Activated CD4-positive, alpha-beta memory T cell treated with anti-CD3 and anti-CD28 coated beads, Interleukin-2, amount 10 ng/mL, durations not matched to agents 7 days and 5 days (primary cell): ENCODE measurements at regions not wholly inside any gene's neighbourhood (a gene's known extent, or its start where the extent isn't known, plus 50 kb on each side); places are given as distances from the start of the nearest gene placed in this dataset.

ENCODE experiments used
- CTCF ChIA-PET: fragments of 350-600 bp; sonication (Branson Sonifier 250); formaldehyde crosslinking; loops from one replicate; lab custom pipeline; 2021; ENCODE audit warnings: antibody characterized with exemption, inconsistent platforms; lab: Charles Lee
- POLR2A ChIA-PET: fragments of 350-600 bp; sonication (Branson Sonifier 250); formaldehyde crosslinking; loops from one replicate; lab custom pipeline; 2021; ENCODE audit warnings: antibody characterized with exemption; lab: Charles Lee
- DNase-seq: peaks from one replicate; pipeline ENCODE4 v3.0.0-alpha.2; 2020
- H3K27ac Mint-ChIP-seq: one replicate; pipeline ENCODE4 v1.8.0; 2021; ENCODE audit warnings: mild to moderate bottlenecking, mixed read lengths
- H3K27me3 Mint-ChIP-seq: one replicate; pipeline ENCODE4 v1.8.0; 2021; ENCODE audit warnings: mixed read lengths
- H3K36me3 Mint-ChIP-seq: one replicate; pipeline ENCODE4 v1.8.0; 2021; ENCODE audit warnings: low read depth, mixed read lengths
- H3K4me1 Mint-ChIP-seq: one replicate; pipeline ENCODE4 v1.8.0; 2021; ENCODE audit warnings: mixed read lengths
- H3K4me3 Mint-ChIP-seq: one replicate; pipeline ENCODE4 v1.8.0; 2021; ENCODE audit warnings: mild to moderate bottlenecking, mixed read lengths
- H3K9me3 Mint-ChIP-seq: one replicate; pipeline ENCODE4 v1.8.0; 2021; ENCODE audit warnings: mixed read lengths

DNA sequence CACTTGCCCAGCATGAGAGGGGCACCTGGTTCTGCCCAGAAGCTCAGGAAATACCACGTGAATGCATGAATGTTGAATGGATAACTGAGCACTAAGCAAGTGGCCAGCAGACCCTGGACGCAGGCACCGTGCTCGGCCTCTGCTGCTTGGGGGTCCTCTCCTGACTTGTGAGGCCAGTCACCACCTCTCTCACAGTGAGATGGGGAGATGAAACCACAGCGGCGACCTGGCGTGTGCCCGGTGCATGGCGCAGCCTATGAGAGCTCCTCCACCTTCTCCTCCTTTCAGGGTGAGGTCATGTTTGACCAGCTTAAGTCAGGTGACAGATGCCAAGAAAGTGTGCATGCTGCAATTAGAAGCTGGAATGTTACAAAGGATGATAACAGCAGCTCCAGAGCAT is 75.5 kb downstream of the HMX1 start:
- Mint-ChIP-seq H3K4me1 (no peaks in the 10 kb centered on the region), H3K4me3 (no peak overlapping the region), H3K36me3 (no peaks in the 10 kb centered on the region), H3K9me3 (no peaks in the 10 kb centered on the region), H3K27me3 (no peaks in the 10 kb centered on the region), H3K27ac (no peak overlapping the region)
- ChIA-PET POLR2A (no interaction called here), CTCF (interaction anchor here (1.4 kb wide), 1 partner anchor 122 kb away, joined by 3 read pairs; no protein-coding TSS in a partner anchor)
- DNase-seq, result no peak

DNA sequence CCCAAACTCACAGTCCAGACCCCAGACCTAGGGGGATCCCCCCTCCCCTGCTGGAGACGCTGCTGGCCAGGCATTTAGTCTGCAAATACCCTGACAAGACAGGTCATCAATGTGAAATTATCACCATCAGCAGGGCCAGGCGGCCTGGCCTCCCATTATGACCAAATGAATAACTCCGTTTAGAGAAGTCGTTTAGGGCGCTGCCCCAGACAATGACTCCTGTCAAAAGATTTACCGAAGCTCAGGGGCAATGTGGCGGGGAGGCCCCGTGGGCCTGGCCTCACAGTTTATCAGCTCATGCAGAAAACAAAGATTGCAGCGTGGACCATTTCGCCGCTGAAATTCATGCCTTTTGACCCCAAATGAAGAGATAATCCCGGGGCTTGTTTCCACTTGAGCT is 76.5 kb downstream of the HMX1 start:
- Mint-ChIP-seq H3K4me3 (no peak overlapping the region), H3K4me1 (no peaks in the 10 kb centered on the region), H3K36me3 (no peaks in the 10 kb centered on the region), H3K27ac (no peak overlapping the region), H3K27me3 (no peaks in the 10 kb centered on the region), H3K9me3 (no peaks in the 10 kb centered on the region)
- POLR2A ChIA-PET, result no interaction called here
- CTCF ChIA-PET, result interaction anchor here (1.4 kb wide), 1 partner anchor 123 kb away, joined by 3 read pairs; no protein-coding TSS in a partner anchor
- no peak for DNase-seq

DNA sequence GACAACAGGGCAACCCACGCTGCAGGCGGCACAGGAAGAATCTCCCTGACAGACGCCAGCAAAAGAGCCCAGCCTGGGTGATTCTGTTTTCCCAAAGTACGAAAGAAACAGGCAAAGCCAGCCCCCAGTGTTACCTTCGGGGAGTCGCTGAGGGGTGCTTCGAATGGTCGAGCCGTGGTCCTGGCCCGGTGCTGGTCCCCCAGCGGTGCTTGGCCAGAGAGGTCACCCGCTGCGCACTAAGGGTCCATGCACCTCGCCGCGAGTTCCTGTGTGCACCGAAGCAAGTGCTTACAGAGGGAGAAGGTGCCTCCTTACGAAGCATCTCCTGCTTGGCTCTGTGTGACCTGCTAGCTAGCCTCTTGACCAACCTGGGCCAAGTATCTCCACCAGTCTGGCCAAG is 77.1 kb downstream of the HMX1 start:
- no peaks in the 10 kb centered on the region for H3K4me1 Mint-ChIP-seq
- ChIA-PET CTCF (no interaction called here), POLR2A (no interaction called here)
- no peaks in the 10 kb centered on the region for H3K9me3 Mint-ChIP-seq
- H3K27ac Mint-ChIP-seq, result no peak overlapping the region
- no peaks in the 10 kb centered on the region for H3K27me3 Mint-ChIP-seq
- DNase-seq, result no peak
- H3K4me3 Mint-ChIP-seq, result no peak overlapping the region
- no peaks in the 10 kb centered on the region for H3K36me3 Mint-ChIP-seq

DNA sequence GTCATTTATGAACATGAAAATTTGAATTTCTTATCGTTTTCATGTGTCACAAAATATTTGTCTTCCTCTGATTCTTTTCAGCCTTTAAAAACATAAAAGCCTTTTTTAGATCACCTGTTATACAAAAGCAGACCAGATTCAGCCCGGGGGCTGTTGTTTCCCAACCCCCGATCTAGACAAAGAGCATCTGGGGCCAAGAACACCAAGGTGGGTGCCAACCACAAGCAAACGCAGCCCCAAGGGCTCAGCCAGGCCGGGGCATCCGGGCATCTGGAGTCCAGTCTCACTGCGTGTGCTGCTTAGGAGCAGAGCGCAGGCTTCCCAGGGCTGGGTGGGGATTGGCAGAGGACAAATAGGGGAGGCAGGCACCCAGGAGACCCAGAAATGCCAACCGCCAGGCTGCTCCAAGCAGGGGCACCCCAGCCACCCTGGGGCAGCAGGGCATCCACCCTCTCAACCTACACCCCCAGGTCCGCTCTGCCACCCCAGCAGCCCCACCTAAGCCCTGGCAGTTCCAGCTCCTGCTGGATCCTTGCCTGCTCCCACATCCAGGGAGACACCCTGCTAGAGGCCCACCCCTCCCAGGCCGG is 78.0 kb downstream of the HMX1 start:
- no peak for DNase-seq
- no peaks in the 10 kb centered on the region for H3K4me1 Mint-ChIP-seq
- H3K4me3 Mint-ChIP-seq, result no peak overlapping the region
- H3K27ac Mint-ChIP-seq, result no peak overlapping the region
- H3K36me3 Mint-ChIP-seq, result no peaks in the 10 kb centered on the region
- POLR2A ChIA-PET, result no interaction called here
- CTCF ChIA-PET, result no interaction called here
- H3K27me3 Mint-ChIP-seq, result no peaks in the 10 kb centered on the region
- H3K9me3 Mint-ChIP-seq, result no peaks in the 10 kb centered on the region

DNA sequence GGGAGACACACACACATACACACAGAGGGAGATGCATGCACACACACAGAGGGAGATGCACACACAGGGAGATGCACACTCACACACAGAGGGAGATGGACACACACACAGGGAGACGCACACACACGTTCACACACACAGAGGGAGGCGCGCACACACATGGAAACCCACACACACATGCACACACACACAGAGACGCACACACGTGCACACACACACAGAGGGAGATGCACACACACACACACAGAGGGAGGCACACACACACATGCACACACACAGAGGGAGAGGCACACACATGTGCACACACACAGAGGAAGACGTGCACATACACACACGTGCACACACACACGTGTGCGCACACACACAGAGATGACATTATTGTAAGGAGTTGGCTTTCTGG is 79.1 kb downstream of the HMX1 start:
- H3K4me1 Mint-ChIP-seq, result no peaks in the 10 kb centered on the region
- no peaks in the 10 kb centered on the region for H3K9me3 Mint-ChIP-seq
- H3K27ac Mint-ChIP-seq, result no peak overlapping the region
- POLR2A ChIA-PET, result no interaction called here
- H3K27me3 Mint-ChIP-seq, result no peaks in the 10 kb centered on the region
- no peak overlapping the region for H3K4me3 Mint-ChIP-seq
- CTCF ChIA-PET, result no interaction called here
- no peaks in the 10 kb centered on the region for H3K36me3 Mint-ChIP-seq
- no peak for DNase-seq

DNA sequence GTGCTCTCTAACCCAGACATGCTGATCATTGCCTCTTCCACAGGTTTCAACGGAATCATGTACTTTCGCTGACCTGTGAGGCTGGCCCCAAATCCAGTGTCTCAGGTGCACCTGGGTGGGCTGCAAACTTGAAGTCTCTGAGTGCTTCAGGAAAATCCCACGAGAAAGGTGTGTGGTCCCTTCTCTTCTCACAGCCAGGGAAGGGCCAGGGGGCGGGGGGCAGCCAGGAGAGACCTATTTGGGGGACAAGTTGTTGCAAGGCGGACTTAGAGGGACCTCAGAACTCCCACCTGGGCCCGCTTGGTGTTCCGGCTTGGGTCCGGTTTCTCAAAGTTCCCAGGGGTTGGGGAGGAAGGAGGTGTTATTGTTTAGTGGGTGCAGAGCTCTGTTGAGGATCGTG is 80.0 kb downstream of the HMX1 start:
- CTCF ChIA-PET, result no interaction called here
- POLR2A ChIA-PET, result no interaction called here
- H3K27me3 Mint-ChIP-seq, result no peaks in the 10 kb centered on the region
- no peak overlapping the region for H3K4me3 Mint-ChIP-seq
- no peaks in the 10 kb centered on the region for H3K36me3 Mint-ChIP-seq
- no peaks in the 10 kb centered on the region for H3K4me1 Mint-ChIP-seq
- no peak overlapping the region for H3K27ac Mint-ChIP-seq
- no peaks in the 10 kb centered on the region for H3K9me3 Mint-ChIP-seq
- no peak for DNase-seq

DNA sequence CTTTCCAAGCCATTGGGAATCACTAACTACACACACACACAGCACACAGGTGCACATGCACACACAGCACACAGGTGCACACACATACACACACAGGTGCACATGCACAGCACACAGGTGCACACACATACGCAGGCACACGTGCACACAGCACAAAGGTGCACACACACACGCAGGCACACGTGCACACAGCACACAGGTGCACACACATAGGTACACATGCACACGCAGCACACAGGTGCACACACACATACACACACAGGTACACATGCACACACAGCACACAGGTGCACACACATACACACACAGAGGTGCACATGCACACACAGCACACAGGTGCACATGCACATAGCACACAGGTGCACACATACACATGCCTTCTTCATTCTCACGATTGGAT is 80.9 kb downstream of the HMX1 start:
- ChIA-PET POLR2A (no interaction called here), CTCF (no interaction called here)
- Mint-ChIP-seq H3K36me3 (no peaks in the 10 kb centered on the region), H3K9me3 (no peaks in the 10 kb centered on the region), H3K4me3 (no peak overlapping the region), H3K4me1 (no peaks in the 10 kb centered on the region), H3K27me3 (no peaks in the 10 kb centered on the region), H3K27ac (no peak overlapping the region)
- no peak for DNase-seq

DNA sequence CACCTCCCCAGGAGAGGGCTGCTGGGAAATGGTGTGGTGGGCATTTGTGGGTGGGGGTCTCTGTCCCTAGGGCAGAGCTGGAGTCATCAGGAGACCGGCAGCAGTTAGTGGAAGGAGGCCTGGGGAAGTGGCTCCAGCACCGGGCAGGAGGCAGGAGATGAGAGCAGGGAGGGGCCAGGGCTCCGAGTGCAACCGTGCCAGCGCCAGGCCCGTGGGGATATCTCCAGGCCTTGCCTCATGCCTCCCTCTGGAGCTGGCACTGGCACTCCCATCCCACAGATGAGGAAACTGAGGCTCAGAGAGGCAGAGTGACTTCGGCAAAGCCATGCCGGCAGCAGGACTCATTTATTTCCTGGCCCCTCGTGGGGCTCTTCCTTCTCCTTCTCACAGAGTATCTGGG is 83.5 kb downstream of the HMX1 start:
- ChIA-PET CTCF (no interaction called here), POLR2A (no interaction called here)
- H3K27me3 Mint-ChIP-seq, result no peaks in the 10 kb centered on the region
- no peaks in the 10 kb centered on the region for H3K9me3 Mint-ChIP-seq
- no peaks in the 10 kb centered on the region for H3K4me1 Mint-ChIP-seq
- DNase-seq, result no peak
- H3K4me3 Mint-ChIP-seq, result no peak overlapping the region
- no peak overlapping the region for H3K27ac Mint-ChIP-seq
- H3K36me3 Mint-ChIP-seq, result no peaks in the 10 kb centered on the region

DNA sequence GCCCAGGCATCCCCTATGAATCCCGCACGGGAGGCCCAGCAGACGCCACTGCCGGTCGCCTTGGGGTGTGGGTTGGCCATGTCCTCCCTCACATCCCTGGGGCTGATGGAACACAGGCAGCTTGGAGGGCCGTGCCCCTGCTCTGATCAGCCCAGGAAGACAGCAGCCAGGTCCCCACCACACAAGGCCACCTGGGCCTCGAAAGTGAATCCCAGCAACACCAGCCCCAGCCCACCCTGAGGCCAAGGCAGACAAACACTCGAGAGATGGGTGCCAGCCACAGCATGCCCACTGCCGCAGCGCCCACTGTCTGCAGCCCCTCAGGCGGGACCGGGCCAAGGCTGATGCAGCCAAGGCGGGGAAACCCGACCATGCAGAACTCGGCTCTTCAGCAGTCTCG is 85.5 kb downstream of the HMX1 start:
- no peaks in the 10 kb centered on the region for H3K9me3 Mint-ChIP-seq
- no peak for DNase-seq
- CTCF ChIA-PET, result no interaction called here
- H3K4me1 Mint-ChIP-seq, result no peaks in the 10 kb centered on the region
- POLR2A ChIA-PET, result no interaction called here
- H3K36me3 Mint-ChIP-seq, result no peaks in the 10 kb centered on the region
- no peaks in the 10 kb centered on the region for H3K27me3 Mint-ChIP-seq
- no peak overlapping the region for H3K4me3 Mint-ChIP-seq
- H3K27ac Mint-ChIP-seq, result no peak overlapping the region

DNA sequence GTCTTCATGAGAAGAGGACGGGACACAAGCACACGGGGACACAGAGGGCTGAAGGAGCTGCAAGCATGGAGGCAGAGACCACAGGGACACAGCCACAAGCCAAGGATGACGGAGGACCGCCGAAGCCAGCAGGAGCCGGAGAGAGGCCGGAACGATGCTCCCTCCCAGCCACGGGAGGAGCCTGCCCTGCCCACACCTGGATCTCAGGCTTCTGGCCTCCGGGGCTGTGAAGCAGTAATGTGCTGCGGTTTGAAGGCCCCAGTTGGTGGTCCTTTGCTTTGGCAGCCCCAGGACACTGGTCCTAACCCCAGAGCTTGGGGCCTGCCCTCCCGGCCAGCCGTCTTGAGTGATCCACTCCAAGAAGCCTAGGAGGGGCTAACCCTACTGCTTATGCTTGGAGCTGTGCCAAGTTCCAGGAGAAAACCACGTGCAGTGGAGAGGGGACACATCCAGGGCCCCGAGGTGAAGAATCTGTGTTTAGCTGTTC is 85.9 kb downstream of the HMX1 start:
- Mint-ChIP-seq H3K4me3 (no peak overlapping the region), H3K27ac (no peak overlapping the region), H3K36me3 (no peaks in the 10 kb centered on the region), H3K27me3 (no peaks in the 10 kb centered on the region), H3K4me1 (no peaks in the 10 kb centered on the region), H3K9me3 (no peaks in the 10 kb centered on the region)
- ChIA-PET CTCF (no interaction called here), POLR2A (no interaction called here)
- DNase-seq, result no peak

DNA sequence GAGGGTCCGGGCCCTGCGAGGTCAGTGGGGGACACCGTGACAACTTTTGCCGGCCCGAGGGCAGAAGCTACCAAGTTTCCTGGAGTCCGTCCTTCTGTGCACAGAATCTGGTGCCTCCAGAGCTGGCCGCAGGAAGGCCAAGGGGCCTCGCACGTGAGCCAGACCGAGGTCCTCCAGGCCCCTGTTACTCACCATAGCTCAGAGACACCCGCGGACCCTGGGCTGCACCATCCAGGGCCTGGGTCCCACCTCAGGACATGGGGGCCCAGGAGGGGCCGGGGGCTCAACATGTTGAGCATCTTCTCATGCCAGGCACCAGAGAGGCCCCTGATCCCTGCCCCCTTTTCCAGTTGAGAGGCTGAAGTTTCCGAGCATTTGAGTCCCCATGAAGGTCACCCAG is 87.9 kb downstream of the HMX1 start:
- H3K27me3 Mint-ChIP-seq, result no peaks in the 10 kb centered on the region
- no peaks in the 10 kb centered on the region for H3K4me1 Mint-ChIP-seq
- POLR2A ChIA-PET, result no interaction called here
- CTCF ChIA-PET, result no interaction called here
- no peaks in the 10 kb centered on the region for H3K36me3 Mint-ChIP-seq
- no peaks in the 10 kb centered on the region for H3K9me3 Mint-ChIP-seq
- no peak overlapping the region for H3K4me3 Mint-ChIP-seq
- no peak overlapping the region for H3K27ac Mint-ChIP-seq
- no peak for DNase-seq

DNA sequence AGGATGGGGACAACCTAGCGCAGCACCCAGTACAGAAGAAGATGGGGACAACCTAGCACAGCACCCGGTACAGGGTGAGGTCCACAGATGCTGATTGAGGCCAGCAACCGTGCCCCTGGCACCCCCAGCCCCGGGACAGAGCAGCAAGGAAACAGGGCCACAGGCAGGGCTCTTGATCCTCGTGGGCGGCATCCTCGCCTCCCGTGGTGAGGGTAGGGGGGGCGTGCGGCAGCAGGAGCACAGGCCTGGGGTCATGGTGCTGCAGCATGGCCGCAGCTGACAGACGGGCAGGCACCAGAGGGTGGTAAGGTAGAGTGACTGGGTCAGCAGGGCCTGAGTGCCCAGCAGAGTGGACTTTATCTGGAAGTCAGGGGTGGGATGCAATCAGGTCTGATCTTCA is 89.5 kb downstream of the HMX1 start:
- POLR2A ChIA-PET, result no interaction called here
- Mint-ChIP-seq H3K9me3 (no peaks in the 10 kb centered on the region), H3K36me3 (no peaks in the 10 kb centered on the region), H3K4me3 (no peak overlapping the region), H3K27ac (no peak overlapping the region), H3K4me1 (no peaks in the 10 kb centered on the region), H3K27me3 (no peaks in the 10 kb centered on the region)
- CTCF ChIA-PET, result no interaction called here
- no peak for DNase-seq

DNA sequence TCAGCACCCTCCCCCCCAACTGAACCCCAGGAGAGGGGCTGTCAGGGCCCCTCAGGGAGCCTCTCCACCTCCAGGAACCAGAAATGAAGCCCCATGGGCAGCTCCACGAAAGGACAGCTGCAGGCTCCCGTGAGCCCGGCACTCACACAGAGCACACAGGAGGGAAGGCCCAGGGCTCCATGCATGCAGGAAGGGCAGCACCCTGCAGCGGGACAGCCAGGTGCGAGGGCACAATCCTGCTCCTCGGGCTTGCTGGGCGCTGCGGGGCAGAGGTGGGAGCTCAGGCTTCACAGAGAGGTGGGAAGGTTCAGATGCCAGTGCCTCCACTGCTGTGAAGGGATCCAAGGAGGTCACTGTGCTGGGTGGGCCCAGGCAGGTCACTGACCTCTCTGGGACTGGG is 90.0 kb downstream of the HMX1 start:
- POLR2A ChIA-PET, result no interaction called here
- Mint-ChIP-seq H3K4me3 (no peak overlapping the region), H3K27ac (no peak overlapping the region), H3K9me3 (no peaks in the 10 kb centered on the region), H3K4me1 (no peaks in the 10 kb centered on the region), H3K27me3 (no peaks in the 10 kb centered on the region), H3K36me3 (no peaks in the 10 kb centered on the region)
- CTCF ChIA-PET, result no interaction called here
- no peak for DNase-seq

DNA sequence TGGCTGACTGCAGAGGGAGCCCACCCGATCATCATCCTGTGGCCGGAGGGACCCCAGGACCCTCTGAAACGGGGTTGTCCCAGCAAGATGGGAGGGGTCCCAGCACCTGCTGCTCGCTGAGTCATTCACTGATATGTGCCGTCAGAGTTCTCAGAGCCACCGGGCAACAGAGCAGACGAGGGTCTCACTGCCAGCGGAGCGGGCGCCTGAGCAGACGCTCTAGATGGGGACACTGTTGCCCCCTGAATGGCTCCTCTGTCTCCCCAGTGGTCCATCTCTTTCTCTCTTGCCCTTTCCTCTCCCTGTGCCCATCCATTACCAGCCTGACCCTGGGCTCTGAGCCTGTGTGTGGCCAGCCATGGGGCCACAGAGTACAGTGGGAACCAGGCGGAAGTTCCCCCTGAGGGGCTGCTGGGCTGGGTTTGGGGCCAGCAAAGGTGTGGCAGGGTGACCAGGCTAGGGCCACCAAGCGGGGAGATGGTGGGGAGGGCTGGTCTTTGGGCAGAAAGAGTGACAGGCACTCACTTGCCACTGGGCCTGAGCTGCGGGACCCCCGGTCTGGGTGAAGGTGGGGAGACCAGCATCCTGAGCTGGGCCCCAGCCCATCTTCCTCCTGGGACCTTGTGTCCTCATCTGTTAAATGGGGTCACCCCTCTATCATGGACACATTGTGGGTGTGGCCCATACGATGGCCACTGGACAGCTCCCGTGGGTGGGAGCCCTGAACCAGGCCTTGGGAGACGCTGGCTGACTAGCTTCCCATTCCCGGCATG is 90.9 kb downstream of the HMX1 start:
- H3K27me3 Mint-ChIP-seq, result no peaks in the 10 kb centered on the region
- no peaks in the 10 kb centered on the region for H3K36me3 Mint-ChIP-seq
- POLR2A ChIA-PET, result no interaction called here
- CTCF ChIA-PET, result no interaction called here
- no peaks in the 10 kb centered on the region for H3K4me1 Mint-ChIP-seq
- no peak overlapping the region for H3K27ac Mint-ChIP-seq
- DNase-seq, result no peak
- H3K4me3 Mint-ChIP-seq, result no peak overlapping the region
- H3K9me3 Mint-ChIP-seq, result no peaks in the 10 kb centered on the region
